Thyroid gland (tissue), 4 donors: ENCODE measurements at regions not wholly inside any gene's neighbourhood (a gene's known extent, or its start where the extent isn't known, plus 50 kb on each side); places are given as distances from the start of the nearest gene placed in this dataset.

Source experiments
- DNase-seq, 2 donors: peaks; one replicate each; pipeline ENCODE4 v3.0.0-alpha.2; 2019
- H3K27ac ChIP-seq, 3 donors: fragments of 200-600 bp; sonication (generic); 1 replicate in 2 of 3; 2 replicates in 1 of 3; pipeline ENCODE4 v1.5.1; 2016 to 2019; ENCODE audit warnings: mild to moderate bottlenecking in 1 of 3, moderate library complexity in 1 of 3
- H3K27me3 ChIP-seq: fragments of 200-600 bp; sonication (generic); one replicate; pipeline ENCODE4 v1.5.1; 2019
- H3K36me3 ChIP-seq, 2 donors: fragments of 200-600 bp; sonication (generic); one replicate each; pipeline ENCODE4 v1.5.1; 2016 to 2019
- H3K4me1 ChIP-seq, 2 donors: fragments of 200-600 bp; sonication (generic); one replicate each; pipeline ENCODE4 v1.5.1; 2017 to 2019
- H3K4me3 ChIP-seq, 3 donors: fragments of 200-600 bp; sonication (generic); replicated peaks in 1 of 3; 1 replicate in 2 of 3; 2 replicates in 1 of 3; pipeline ENCODE4 v1.5.1; 2016; ENCODE audit warnings: mild to moderate bottlenecking in 1 of 3
- H3K9me3 ChIP-seq: fragments of 200-600 bp; sonication (generic); one replicate; pipeline ENCODE4 v1.5.1; 2017
- POLR2A ChIP-seq, 2 donors: fragments of 450-650 bp; IDR thresholded peaks; one replicate each; pipeline ENCODE4 v1.6.1; 2017; ENCODE audit warnings: antibody characterized with exemption in 2 of 2, mild to moderate bottlenecking in 2 of 2, moderate library complexity in 1 of 2
- WGBS, 2 donors: methylation state at CpG; one replicate each; pipeline ENCODE4 v1.1.5; 2017; 5-methylcytosine and 5-hydroxymethylcytosine counted together
- intact Hi-C: fragments of 100-400 bp; cut with DNase I; formaldehyde crosslinking; loops from one replicate; pipeline ENCODE4 v1.15.1; 2023
- TF ChIP-seq, protein P1 (sequence below), 6 experiments: fragments of 200-600 bp in 3 of 6; fragments of 450-650 bp in 3 of 6; sonication (generic) in 3 of 6; IDR thresholded peaks; one replicate each; pipeline ENCODE4 v1.5.1; 2016 to 2019; ENCODE audit warnings: antibody characterized with exemption in 6 of 6, mild to moderate bottlenecking in 2 of 6, inconsistent platforms in 1 of 6, moderate library complexity in 1 of 6

DNA sequence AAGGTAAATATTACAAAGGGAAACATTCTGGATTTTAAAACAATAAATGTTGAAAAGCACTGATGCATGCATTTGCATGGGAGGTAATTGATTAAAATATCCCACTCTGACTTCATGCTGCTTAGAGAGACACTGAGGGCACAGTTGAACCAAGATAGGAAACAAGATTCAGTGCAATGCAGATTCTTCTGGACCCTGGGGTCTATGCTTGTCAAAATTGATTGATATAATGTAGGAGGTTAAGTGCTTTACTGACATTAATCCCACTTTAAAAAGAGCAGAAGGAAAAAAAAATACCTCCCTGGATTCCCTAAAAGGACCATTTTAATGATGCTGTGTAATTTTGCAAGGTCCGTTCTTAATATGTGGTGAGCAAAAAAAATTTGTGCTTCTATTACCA lies 454.2 kb downstream of the GABRB3 start:
- H3K4me1 ChIP-seq = no peaks in the 10 kb centered on the region
- H3K9me3 ChIP-seq = no peaks in the 10 kb centered on the region
- H3K36me3 ChIP-seq = no peaks in the 10 kb centered on the region
- H3K27ac ChIP-seq = no peak overlapping the region
- no peak overlapping the region for H3K4me3 ChIP-seq
- intact Hi-C loops = no loop called here
- no peaks in the 10 kb centered on the region for H3K27me3 ChIP-seq
- TF ChIP-seq, protein P1, sequence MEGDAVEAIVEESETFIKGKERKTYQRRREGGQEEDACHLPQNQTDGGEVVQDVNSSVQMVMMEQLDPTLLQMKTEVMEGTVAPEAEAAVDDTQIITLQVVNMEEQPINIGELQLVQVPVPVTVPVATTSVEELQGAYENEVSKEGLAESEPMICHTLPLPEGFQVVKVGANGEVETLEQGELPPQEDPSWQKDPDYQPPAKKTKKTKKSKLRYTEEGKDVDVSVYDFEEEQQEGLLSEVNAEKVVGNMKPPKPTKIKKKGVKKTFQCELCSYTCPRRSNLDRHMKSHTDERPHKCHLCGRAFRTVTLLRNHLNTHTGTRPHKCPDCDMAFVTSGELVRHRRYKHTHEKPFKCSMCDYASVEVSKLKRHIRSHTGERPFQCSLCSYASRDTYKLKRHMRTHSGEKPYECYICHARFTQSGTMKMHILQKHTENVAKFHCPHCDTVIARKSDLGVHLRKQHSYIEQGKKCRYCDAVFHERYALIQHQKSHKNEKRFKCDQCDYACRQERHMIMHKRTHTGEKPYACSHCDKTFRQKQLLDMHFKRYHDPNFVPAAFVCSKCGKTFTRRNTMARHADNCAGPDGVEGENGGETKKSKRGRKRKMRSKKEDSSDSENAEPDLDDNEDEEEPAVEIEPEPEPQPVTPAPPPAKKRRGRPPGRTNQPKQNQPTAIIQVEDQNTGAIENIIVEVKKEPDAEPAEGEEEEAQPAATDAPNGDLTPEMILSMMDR (IDR thresholded peaks at IDR 0.05) = no peak
- TF ChIP-seq POLR2A (IDR thresholded peaks at IDR 0.05) = no peak
- no peak for DNase-seq
- WGBS, 2 donors = 71 to 83% methylated on average over 1 of the region's 1 CpG

DNA sequence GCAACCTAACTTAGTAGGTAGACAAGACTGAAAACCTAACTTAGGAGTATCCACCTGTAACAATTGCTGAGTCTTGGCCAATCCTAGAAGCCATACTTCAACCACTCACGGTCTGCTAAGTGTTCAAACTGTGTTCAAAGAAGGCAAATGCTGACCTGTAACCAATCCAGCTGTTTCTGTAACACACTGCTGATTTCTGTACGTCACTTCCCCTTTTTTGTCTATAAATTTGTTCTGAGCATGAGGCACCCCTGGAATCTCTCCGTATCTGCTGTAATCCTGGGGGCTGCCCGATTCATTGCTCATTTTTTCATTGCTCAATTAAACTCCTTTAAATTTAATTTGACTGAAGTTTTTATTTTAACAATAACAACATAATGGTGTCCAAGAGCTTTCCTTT lies 451.4 kb upstream of the ATP10A start:
- H3K4me3 ChIP-seq = no peak overlapping the region
- no peak for TF ChIP-seq POLR2A (IDR thresholded peaks at IDR 0.05)
- TF ChIP-seq, protein P1 (IDR thresholded peaks at IDR 0.05) = no peak
- WGBS, 2 donors = 71 to 75% methylated on average over 4 of the region's 4 CpGs

DNA sequence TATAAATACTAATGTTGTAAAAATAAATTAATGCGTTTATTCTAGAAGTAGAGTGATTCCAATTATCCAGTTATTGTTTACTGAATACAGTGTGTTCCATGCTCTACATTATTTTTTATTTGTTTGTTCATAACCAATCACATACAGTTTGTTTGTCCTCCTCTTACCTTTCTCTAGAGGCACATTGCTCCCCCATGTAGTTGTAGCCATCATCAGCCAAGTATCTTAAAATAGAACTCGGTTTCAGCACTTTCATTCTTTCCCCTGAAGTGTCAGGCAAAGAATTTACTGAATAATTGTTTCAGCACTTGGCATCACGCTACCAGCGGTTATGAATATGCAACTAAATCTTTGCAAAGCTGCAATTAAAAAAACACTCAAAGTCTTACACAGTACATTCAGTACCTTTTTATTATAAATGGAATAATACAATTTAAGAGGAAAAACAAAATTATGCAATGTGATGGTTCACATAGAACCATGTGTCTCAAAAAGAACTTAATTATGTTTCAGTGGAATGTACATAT lies 448.6 kb upstream of the ATP10A start:
- Histone ChIP-seq H3K27me3 (no peaks in the 10 kb centered on the region), H3K36me3 (no peaks in the 10 kb centered on the region), H3K27ac (no peak overlapping the region), H3K9me3 (no peaks in the 10 kb centered on the region), H3K4me1 (no peaks in the 10 kb centered on the region), H3K4me3 (no peak overlapping the region)
- intact Hi-C loops = no loop called here
- TF ChIP-seq, protein P1 (IDR thresholded peaks at IDR 0.05) = no peak
- no peak for TF ChIP-seq POLR2A (IDR thresholded peaks at IDR 0.05)
- WGBS, 2 donors = 86 to 87% methylated on average over 4 of the region's 4 CpGs
- no peak for DNase-seq

More for the DNA sequence above, 451.4 kb upstream of the ATP10A start:
- Histone ChIP-seq H3K4me1 (no peaks in the 10 kb centered on the region), H3K27ac (no peak overlapping the region), H3K36me3 (no peaks in the 10 kb centered on the region), H3K9me3 (no peaks in the 10 kb centered on the region), H3K27me3 (no peaks in the 10 kb centered on the region)
- no peak for DNase-seq
- intact Hi-C loops = no loop called here

DNA sequence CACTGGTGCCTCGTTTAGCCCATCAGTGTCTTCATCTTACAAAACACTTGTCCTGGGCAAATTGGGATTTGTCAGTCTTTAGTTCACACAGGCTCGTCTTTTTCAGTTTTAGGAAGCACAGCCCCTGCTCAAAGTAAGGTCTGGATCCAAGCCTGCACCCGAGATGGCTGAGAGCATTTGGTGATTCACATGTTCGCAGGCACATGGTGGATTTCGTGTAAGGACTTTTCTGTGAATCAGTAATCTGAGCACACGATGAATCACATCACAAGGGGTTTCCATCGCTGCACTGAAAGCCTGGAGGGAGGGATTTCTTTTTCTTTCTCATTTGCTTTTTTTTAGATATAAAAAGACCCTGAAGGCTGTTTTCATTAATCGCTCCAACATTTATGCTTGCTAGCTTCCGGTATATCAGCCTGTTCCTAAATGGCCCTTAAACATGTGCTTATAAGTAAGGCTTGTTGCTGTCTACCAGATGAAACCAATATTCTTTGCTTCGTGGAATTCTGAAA lies 435.6 kb upstream of the ATP10A start:
- no peak for DNase-seq
- no peak overlapping the region for H3K27ac ChIP-seq
- H3K9me3 ChIP-seq = no peaks in the 10 kb centered on the region
- TF ChIP-seq, protein P1 (IDR thresholded peaks at IDR 0.05) = no peak
- TF ChIP-seq POLR2A (IDR thresholded peaks at IDR 0.05) = no peak
- H3K27me3 ChIP-seq = no peaks in the 10 kb centered on the region
- no peaks in the 10 kb centered on the region for H3K4me1 ChIP-seq
- intact Hi-C loops = no loop called here
- H3K4me3 ChIP-seq = no peak overlapping the region
- 85% methylated on average over 10 of the region's 10 CpGs for WGBS, 2 donors
- H3K36me3 ChIP-seq = no peaks in the 10 kb centered on the region

DNA sequence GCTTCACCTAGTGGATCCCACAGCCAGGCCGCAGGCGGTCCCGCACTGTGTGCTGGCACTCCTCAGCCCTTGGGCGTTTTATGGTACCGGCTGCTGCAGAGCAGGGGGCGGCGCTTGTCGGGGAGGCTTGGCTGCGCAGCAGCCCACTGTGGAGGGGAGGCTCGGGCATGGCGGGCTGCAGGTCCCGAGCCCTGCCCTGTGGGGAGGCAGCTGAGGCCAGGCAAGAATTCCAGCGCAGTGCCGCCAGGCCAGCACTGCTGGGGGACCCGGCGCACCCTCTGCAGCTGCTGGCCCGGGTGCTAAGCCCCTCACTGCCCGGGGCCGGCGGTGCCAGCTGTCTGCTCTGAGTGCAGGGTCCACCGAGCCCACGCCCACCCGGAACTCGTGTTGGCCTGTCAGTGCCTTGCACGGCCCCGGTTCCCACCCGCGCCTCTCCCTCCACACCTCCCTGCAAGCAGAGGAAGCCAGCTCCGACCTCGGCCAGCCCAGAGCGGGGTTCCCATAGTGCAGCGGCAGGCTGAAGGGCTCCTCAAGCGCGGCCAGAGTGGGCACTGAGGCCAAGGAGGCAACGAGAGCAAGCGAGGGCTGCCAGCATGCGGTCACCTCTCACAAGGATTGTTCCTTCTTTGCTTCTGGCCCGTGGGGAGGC lies 435.0 kb upstream of the ATP10A start:
- intact Hi-C loops = no loop called here
- WGBS, 2 donors = 91 to 93% methylated on average over 19 to 26 of the region's 38 CpGs
- Histone ChIP-seq H3K4me1 (no peaks in the 10 kb centered on the region), H3K36me3 (no peaks in the 10 kb centered on the region), H3K4me3 (no peak overlapping the region), H3K9me3 (no peaks in the 10 kb centered on the region), H3K27ac (no peak overlapping the region), H3K27me3 (no peaks in the 10 kb centered on the region)
- TF ChIP-seq POLR2A (IDR thresholded peaks at IDR 0.05) = no peak
- TF ChIP-seq, protein P1 (IDR thresholded peaks at IDR 0.05) = no peak
- no peak for DNase-seq
